GM12891 (cell line): ENCODE measurements at regions not wholly inside any gene's neighbourhood (a gene's known extent, or its start where the extent isn't known, plus 50 kb on each side); places are given as distances from the start of the nearest gene placed in this dataset.

Source experiments
- POLR2A ChIP-seq: IDR thresholded peaks from 2 replicates; pipeline ENCODE4 v1.6.1; 2011; ENCODE audit warnings: low read depth, low read length, control low read depth
- POLR2AphosphoS5 ChIP-seq: IDR thresholded peaks from 2 replicates; pipeline ENCODE4 v1.6.1; 2011; ENCODE audit warnings: low read depth, low read length, control low read depth
- POU2F2 ChIP-seq: IDR thresholded peaks from 2 replicates; pipeline ENCODE4 v1.6.1; 2011; ENCODE audit warnings: low read depth, mild to moderate bottlenecking, control low read depth, low read length, moderate library complexity
- TAF1 ChIP-seq: IDR thresholded peaks from 2 replicates; pipeline ENCODE4 v1.6.1; 2011; ENCODE audit warnings: low read depth, low read length, control low read depth

- no peak for TF ChIP-seq POLR2A
- TF ChIP-seq POLR2AphosphoS5: no peak
- TF ChIP-seq TAF1: no peak
- TF ChIP-seq POU2F2: no peak
Observed at GRCh38 chr21:26761174-26761915, 83.9 kb downstream of the ADAMTS1 start.
